SK-N-SH (cell line): ENCODE measurements at regions not wholly inside any gene's neighbourhood (a gene's known extent, or its start where the extent isn't known, plus 50 kb on each side); places are given as distances from the start of the nearest gene placed in this dataset.

Experiments
- EP300 ChIP-seq, 2 experiments: IDR thresholded peaks; 2 replicates each; pipeline versions ENCODE4 v1.4.0 to v1.6.1; 2012; ENCODE audit warnings: borderline replicate concordance in 1 of 2, low read depth in 1 of 2, low read length in 1 of 2
- GATA2 ChIP-seq: sonication (generic); formaldehyde crosslinking; IDR thresholded peaks from 2 replicates; pipeline ENCODE4 v1.5.0; 2020; ENCODE audit warnings: mild to moderate bottlenecking, missing genetic modification reagents
- NFIC ChIP-seq: IDR thresholded peaks from 2 replicates; pipeline ENCODE4 v1.4.0; 2012; ENCODE audit warnings: borderline replicate concordance
- TCF12 ChIP-seq: IDR thresholded peaks from 2 replicates; pipeline ENCODE4 v1.4.0; 2012
- YY1 ChIP-seq: IDR thresholded peaks from 2 replicates; pipeline ENCODE4 v1.4.0; 2012; ENCODE audit warnings: low read depth, mild to moderate bottlenecking
- TF ChIP-seq, protein P1 (sequence below): IDR thresholded peaks from 2 replicates; pipeline ENCODE4 v1.4.0; 2012; ENCODE audit warnings: low read depth, borderline replicate concordance
- TF ChIP-seq, protein P2 (sequence below): fragments of 200-600 bp; sonication (generic); IDR thresholded peaks from 2 replicates; pipeline ENCODE4 v1.6.1; 2017; ENCODE audit warnings: antibody characterized with exemption, mild to moderate bottlenecking, moderate library complexity

DNA sequence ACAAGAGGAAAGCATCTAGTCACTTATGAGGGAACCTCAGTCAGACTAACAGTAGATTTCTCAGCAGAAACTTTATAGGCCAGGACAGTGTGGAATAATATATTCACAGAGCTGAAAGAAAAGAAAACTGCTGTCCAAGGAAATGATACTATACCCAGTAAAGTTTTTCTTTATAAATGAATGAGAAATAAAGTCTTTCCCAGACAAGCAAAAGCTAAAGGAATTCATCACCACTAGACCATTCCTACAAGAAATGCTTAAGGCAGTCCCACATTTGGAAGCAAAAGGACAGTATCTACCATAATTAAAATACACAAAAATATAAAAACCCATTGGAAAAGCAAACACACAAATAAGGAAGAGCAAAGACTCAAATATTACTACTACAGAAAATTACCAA lies 59.9 kb downstream of the PSMG1 start:
- TF ChIP-seq, protein P1, sequence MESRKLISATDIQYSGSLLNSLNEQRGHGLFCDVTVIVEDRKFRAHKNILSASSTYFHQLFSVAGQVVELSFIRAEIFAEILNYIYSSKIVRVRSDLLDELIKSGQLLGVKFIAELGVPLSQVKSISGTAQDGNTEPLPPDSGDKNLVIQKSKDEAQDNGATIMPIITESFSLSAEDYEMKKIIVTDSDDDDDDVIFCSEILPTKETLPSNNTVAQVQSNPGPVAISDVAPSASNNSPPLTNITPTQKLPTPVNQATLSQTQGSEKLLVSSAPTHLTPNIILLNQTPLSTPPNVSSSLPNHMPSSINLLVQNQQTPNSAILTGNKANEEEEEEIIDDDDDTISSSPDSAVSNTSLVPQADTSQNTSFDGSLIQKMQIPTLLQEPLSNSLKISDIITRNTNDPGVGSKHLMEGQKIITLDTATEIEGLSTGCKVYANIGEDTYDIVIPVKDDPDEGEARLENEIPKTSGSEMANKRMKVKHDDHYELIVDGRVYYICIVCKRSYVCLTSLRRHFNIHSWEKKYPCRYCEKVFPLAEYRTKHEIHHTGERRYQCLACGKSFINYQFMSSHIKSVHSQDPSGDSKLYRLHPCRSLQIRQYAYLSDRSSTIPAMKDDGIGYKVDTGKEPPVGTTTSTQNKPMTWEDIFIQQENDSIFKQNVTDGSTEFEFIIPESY: no peak
- TF ChIP-seq GATA2 (CRISPR knock-in tag) (no peak), TCF12 (no peak), EP300 (IDR thresholded peaks at IDR 0.05; ENCODE audit: borderline replicate concordance in 1 of 2, low read depth in 1 of 2, low read length in 1 of 2) (no peak), NFIC (no peak), YY1 (no peak)
- TF ChIP-seq, protein P2, sequence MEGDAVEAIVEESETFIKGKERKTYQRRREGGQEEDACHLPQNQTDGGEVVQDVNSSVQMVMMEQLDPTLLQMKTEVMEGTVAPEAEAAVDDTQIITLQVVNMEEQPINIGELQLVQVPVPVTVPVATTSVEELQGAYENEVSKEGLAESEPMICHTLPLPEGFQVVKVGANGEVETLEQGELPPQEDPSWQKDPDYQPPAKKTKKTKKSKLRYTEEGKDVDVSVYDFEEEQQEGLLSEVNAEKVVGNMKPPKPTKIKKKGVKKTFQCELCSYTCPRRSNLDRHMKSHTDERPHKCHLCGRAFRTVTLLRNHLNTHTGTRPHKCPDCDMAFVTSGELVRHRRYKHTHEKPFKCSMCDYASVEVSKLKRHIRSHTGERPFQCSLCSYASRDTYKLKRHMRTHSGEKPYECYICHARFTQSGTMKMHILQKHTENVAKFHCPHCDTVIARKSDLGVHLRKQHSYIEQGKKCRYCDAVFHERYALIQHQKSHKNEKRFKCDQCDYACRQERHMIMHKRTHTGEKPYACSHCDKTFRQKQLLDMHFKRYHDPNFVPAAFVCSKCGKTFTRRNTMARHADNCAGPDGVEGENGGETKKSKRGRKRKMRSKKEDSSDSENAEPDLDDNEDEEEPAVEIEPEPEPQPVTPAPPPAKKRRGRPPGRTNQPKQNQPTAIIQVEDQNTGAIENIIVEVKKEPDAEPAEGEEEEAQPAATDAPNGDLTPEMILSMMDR: no peak
